HepG2 (cell line): ENCODE measurements at regions not wholly inside any gene's neighbourhood (a gene's known extent, or its start where the extent isn't known, plus 50 kb on each side); places are given as distances from the start of the nearest gene placed in this dataset.

Experiments used
- HOXA5 ChIP-seq: sonication (generic); formaldehyde crosslinking; IDR thresholded peaks from 2 replicates; pipeline ENCODE4 v1.4.0; 2020; ENCODE audit warnings: missing genetic modification reagents
- KMT2A ChIP-seq: sonication (generic); formaldehyde crosslinking; IDR thresholded peaks from 2 replicates; pipeline ENCODE4 v1.4.0; 2020; ENCODE audit warnings: missing genetic modification reagents
- MZF1 ChIP-seq: sonication (generic); formaldehyde crosslinking; IDR thresholded peaks from 2 replicates; pipeline ENCODE4 v1.8.1; 2023; ENCODE audit warnings: mild to moderate bottlenecking, missing genetic modification reagents, borderline replicate concordance
- SP5 ChIP-seq: IDR thresholded peaks from 2 replicates; pipeline ENCODE4 v1.6.1; 2016; ENCODE audit warnings: low read depth, borderline replicate concordance
- USF2 ChIP-seq, 2 experiments: sonication (generic) in 1 of 2; formaldehyde crosslinking in 1 of 2; IDR thresholded peaks; 2 replicates each; pipeline versions ENCODE4 v1.5.1 to v1.6.1; 2011 to 2020; ENCODE audit warnings: borderline replicate concordance in 1 of 2, low read depth in 1 of 2, low read length in 1 of 2, mild to moderate bottlenecking in 1 of 2, missing genetic modification reagents in 1 of 2, moderate library complexity in 1 of 2
- ZBTB44 ChIP-seq: sonication (generic); formaldehyde crosslinking; IDR thresholded peaks from 2 replicates; pipeline ENCODE4 v1.4.0; 2020; ENCODE audit warnings: missing genetic modification reagents
- ZNF644 ChIP-seq: IDR thresholded peaks from 2 replicates; pipeline ENCODE4 v1.6.1; 2016; ENCODE audit warnings: low read depth
- TF ChIP-seq, protein P1 (sequence below): sonication (generic); formaldehyde crosslinking; IDR thresholded peaks from 2 replicates; pipeline ENCODE4 v1.5.0; 2020; ENCODE audit warnings: mild to moderate bottlenecking, missing genetic modification reagents, moderate library complexity

GRCh38 chr18:73932976-73933375 is 214.7 kb downstream of the FBXO15 start:
- TF ChIP-seq SP5 (CRISPR knock-in tag) (no peak), KMT2A (CRISPR knock-in tag) (no peak), HOXA5 (no peak), MZF1 (CRISPR knock-in tag) (no peak), USF2 (IDR thresholded peaks at IDR 0.05; ENCODE audit: low read depth, low read length) (no peak), USF2 (CRISPR knock-in tag; IDR thresholded peaks at IDR 0.05; ENCODE audit: borderline replicate concordance) (no peak), ZNF644 (CRISPR knock-in tag) (no peak), ZBTB44 (CRISPR knock-in tag) (no peak)
- TF ChIP-seq, protein P1, sequence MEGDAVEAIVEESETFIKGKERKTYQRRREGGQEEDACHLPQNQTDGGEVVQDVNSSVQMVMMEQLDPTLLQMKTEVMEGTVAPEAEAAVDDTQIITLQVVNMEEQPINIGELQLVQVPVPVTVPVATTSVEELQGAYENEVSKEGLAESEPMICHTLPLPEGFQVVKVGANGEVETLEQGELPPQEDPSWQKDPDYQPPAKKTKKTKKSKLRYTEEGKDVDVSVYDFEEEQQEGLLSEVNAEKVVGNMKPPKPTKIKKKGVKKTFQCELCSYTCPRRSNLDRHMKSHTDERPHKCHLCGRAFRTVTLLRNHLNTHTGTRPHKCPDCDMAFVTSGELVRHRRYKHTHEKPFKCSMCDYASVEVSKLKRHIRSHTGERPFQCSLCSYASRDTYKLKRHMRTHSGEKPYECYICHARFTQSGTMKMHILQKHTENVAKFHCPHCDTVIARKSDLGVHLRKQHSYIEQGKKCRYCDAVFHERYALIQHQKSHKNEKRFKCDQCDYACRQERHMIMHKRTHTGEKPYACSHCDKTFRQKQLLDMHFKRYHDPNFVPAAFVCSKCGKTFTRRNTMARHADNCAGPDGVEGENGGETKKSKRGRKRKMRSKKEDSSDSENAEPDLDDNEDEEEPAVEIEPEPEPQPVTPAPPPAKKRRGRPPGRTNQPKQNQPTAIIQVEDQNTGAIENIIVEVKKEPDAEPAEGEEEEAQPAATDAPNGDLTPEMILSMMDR = no peak
